HCT116 (cell line): ENCODE measurements at regions not wholly inside any gene's neighbourhood (a gene's known extent, or its start where the extent isn't known, plus 50 kb on each side); places are given as distances from the start of the nearest gene placed in this dataset.

Experiments
- ATAC-seq: fragments of 200-7000 bp; cut with Tn5 transposase; 2 replicates; pipeline ENCODE4 v1.9.1; 2020; ENCODE audit warnings: mild to moderate bottlenecking, moderate library complexity
- BruUV-seq: library from RNA; stranded (reverse); fragments of 400-500 nt; replicated peaks from 2 replicates; lab custom pipeline; 2021; lab: Mats Ljungman, UMichigan
- CTCF ChIA-PET: fragments of 300-600 bp; sonication (Branson Sonifier 250); formaldehyde crosslinking; loops from one replicate; lab custom pipeline; 2021; ENCODE audit warnings: antibody characterized with exemption; lab: Charles Lee
- POLR2A ChIA-PET: fragments of 300-600, 350-600 bp; sonication (Branson Sonifier 250); formaldehyde crosslinking; loops from one replicate; lab custom pipeline; 2021; ENCODE audit warnings: antibody characterized with exemption; lab: Charles Lee
- RAD21 ChIA-PET, 2 experiments: fragments of 300-600 bp; sonication (Branson Sonifier 250); formaldehyde crosslinking; loops; one replicate each; lab custom pipeline; 2023; ENCODE audit warnings: low total read pairs in 2 of 2; ENCODE audit not compliant: uncharacterized antibody in 2 of 2, unreplicated experiment in 2 of 2, low non-redundant PET in 1 of 2; lab: Charles Lee
- DNase-seq: peaks from one replicate; pipeline ENCODE4 v3.0.0-alpha.2; 2010; ENCODE audit warnings: low read depth, low spot score
- H2AFZ ChIP-seq: fragments of 200-600 bp; shearing (Covaris generic), sonication (generic); 2 replicates; pipeline ENCODE4 v1.6.1; 2017; ENCODE audit warnings: low read depth, mixed run types, mixed read lengths, antibody characterized with exemption, low read length; ENCODE audit not compliant: poor library complexity, severe bottlenecking
- H3K27ac ChIP-seq: 2 replicates; pipeline ENCODE4 v1.5.1; 2012; ENCODE audit warnings: low read depth, low read length
- H3K27me3 ChIP-seq: fragments of 200-600 bp; sonication (generic); 2 replicates; pipeline ENCODE4 v1.6.1; 2016; ENCODE audit warnings: mixed run types, low read length, mixed read lengths; ENCODE audit not compliant: insufficient read depth
- H3K36me3 ChIP-seq, 2 experiments: fragments of 200-500 bp in 1 of 2; fragments of 200-600 bp in 1 of 2; sonication (Bioruptor generic) in 1 of 2; sonication (generic) in 1 of 2; 2 replicates each; pipeline versions ENCODE4 v1.5.1 to v1.6.1; 2014 to 2016; ENCODE audit warnings: low read length in 2 of 2, inconsistent platforms in 1 of 2, mixed read lengths in 1 of 2, mixed run types in 1 of 2; ENCODE audit not compliant: insufficient read depth in 2 of 2, control insufficient read depth in 1 of 2
- H3K4me1 ChIP-seq, 2 experiments: fragments of 200-600 bp in 1 of 2; sonication (generic) in 1 of 2; 2 replicates each; pipeline versions ENCODE4 v1.5.1 to v1.6.1; 2012 to 2017; ENCODE audit warnings: low read length in 2 of 2, inconsistent platforms in 1 of 2, mild to moderate bottlenecking in 1 of 2, mixed read lengths in 1 of 2, mixed run types in 1 of 2, moderate library complexity in 1 of 2; ENCODE audit not compliant: insufficient read depth in 2 of 2, control insufficient read depth in 1 of 2
- H3K4me2 ChIP-seq: fragments of 200-600 bp; sonication (generic); 2 replicates; pipeline ENCODE4 v1.6.1; 2017; ENCODE audit warnings: mixed run types, low read length, mixed read lengths
- H3K4me3 ChIP-seq, 2 experiments: fragments of 200-600 bp in 1 of 2; sonication (generic) in 1 of 2; replicated peaks in 1 of 2; 2 replicates each; pipeline ENCODE4 v1.5.1; 2011 to 2016; ENCODE audit warnings: low read length in 2 of 2, control low read depth in 1 of 2, low read depth in 1 of 2, mild to moderate bottlenecking in 1 of 2, mixed read lengths in 1 of 2, mixed run types in 1 of 2
- H3K79me2 ChIP-seq: fragments of 200-600 bp; sonication (generic); 2 replicates; pipeline ENCODE4 v1.6.1; 2017; ENCODE audit warnings: mild to moderate bottlenecking, mixed run types, low read length, moderate library complexity, mixed read lengths; ENCODE audit not compliant: insufficient read depth
- H3K9ac ChIP-seq: fragments of 200-600 bp; sonication (generic); 2 replicates; pipeline ENCODE4 v1.6.1; 2016; ENCODE audit warnings: low read length, mixed read lengths
- H3K9me2 ChIP-seq: fragments of 200-600 bp; sonication (generic), shearing (Covaris generic); 2 replicates; pipeline ENCODE4 v1.6.1; 2017; ENCODE audit warnings: mixed run types, mild to moderate bottlenecking, moderate library complexity; ENCODE audit not compliant: insufficient read depth
- H3K9me3 ChIP-seq, 2 experiments: fragments of 200-500 bp in 1 of 2; fragments of 200-600 bp in 1 of 2; sonication (Bioruptor generic) in 1 of 2; sonication (generic) in 1 of 2; 2 replicates each; pipeline ENCODE4 v1.6.1; 2014 to 2017; ENCODE audit warnings: low read length in 2 of 2, mixed read lengths in 2 of 2, inconsistent platforms in 1 of 2, low read depth in 1 of 2, mild to moderate bottlenecking in 1 of 2, mixed run types in 1 of 2, moderate library complexity in 1 of 2; ENCODE audit not compliant: control insufficient read depth in 1 of 2, insufficient read depth in 1 of 2
- H4K20me1 ChIP-seq: fragments of 200-600 bp; sonication (generic), shearing (Covaris generic); 2 replicates; pipeline ENCODE4 v1.6.1; 2017; ENCODE audit warnings: mixed run types, mild to moderate bottlenecking, moderate library complexity; ENCODE audit not compliant: insufficient read depth
- ATF3 ChIP-seq: IDR thresholded peaks from 2 replicates; pipeline ENCODE4 v1.6.1; 2012
- CBX3 ChIP-seq: IDR thresholded peaks from 2 replicates; pipeline ENCODE4 v1.6.1; 2012; ENCODE audit warnings: low read depth
- CEBPB ChIP-seq: IDR thresholded peaks from 2 replicates; pipeline ENCODE4 v1.6.1; 2012; ENCODE audit warnings: low read depth
- CTCF ChIP-seq, 3 experiments: fragments of 200-600 bp in 1 of 3; sonication (generic) in 1 of 3; IDR thresholded peaks in 2 of 3; conservative IDR thresholded peaks in 1 of 3; 2 replicates each; pipeline ENCODE4 v1.5.1; 2012 to 2017; ENCODE audit warnings: low read depth in 2 of 3, low read length in 2 of 3, antibody characterized with exemption in 1 of 3, borderline replicate concordance in 1 of 3, control low read depth in 1 of 3, mild to moderate bottlenecking in 1 of 3, mixed read lengths in 1 of 3, mixed run types in 1 of 3, moderate library complexity in 1 of 3; ENCODE audit not compliant: insufficient read depth in 1 of 3
- EGR1 ChIP-seq: IDR thresholded peaks from 2 replicates; pipeline ENCODE4 v1.6.1; 2012; ENCODE audit warnings: low read depth
- POLR2A ChIP-seq: IDR thresholded peaks from 2 replicates; pipeline ENCODE4 v1.7.0; 2011; ENCODE audit warnings: borderline replicate concordance; ENCODE audit not compliant: insufficient read depth, insufficient read length; ENCODE audit errors: extremely low read depth
- POLR2AphosphoS5 ChIP-seq: IDR thresholded peaks from 2 replicates; pipeline ENCODE4 v1.6.1; 2011; ENCODE audit warnings: mild to moderate bottlenecking, low read depth, low read length, moderate library complexity
- RAD21 ChIP-seq: IDR thresholded peaks from 2 replicates; pipeline ENCODE4 v1.6.1; 2012; ENCODE audit warnings: low read depth, mild to moderate bottlenecking
- REST ChIP-seq: IDR thresholded peaks from 2 replicates; pipeline ENCODE4 v1.6.1; 2012; ENCODE audit warnings: low read depth
- SIN3A ChIP-seq: IDR thresholded peaks from 2 replicates; pipeline ENCODE4 v1.6.1; 2012; ENCODE audit warnings: low read depth
- SP1 ChIP-seq: IDR thresholded peaks from 2 replicates; pipeline ENCODE4 v1.6.1; 2012; ENCODE audit warnings: low read depth
- TCF7L2 ChIP-seq: IDR thresholded peaks from 2 replicates; pipeline ENCODE4 v1.7.0; 2011; ENCODE audit warnings: borderline replicate concordance, inconsistent platforms; ENCODE audit not compliant: insufficient read depth, insufficient read length; ENCODE audit errors: extremely low read depth
- YY1 ChIP-seq: IDR thresholded peaks from 2 replicates; pipeline ENCODE4 v1.6.1; 2011; ENCODE audit warnings: low read length, low read depth, moderate library complexity, mild to moderate bottlenecking; ENCODE audit not compliant: insufficient replicate concordance; ENCODE audit errors: extremely low read depth
- ZBTB33 ChIP-seq: IDR thresholded peaks from 2 replicates; pipeline ENCODE4 v1.6.1; 2011; ENCODE audit warnings: mild to moderate bottlenecking, low read length, moderate library complexity; ENCODE audit not compliant: insufficient replicate concordance; ENCODE audit errors: extremely low read depth
- ZFX ChIP-seq: fragments of 450-650 bp; IDR thresholded peaks from 2 replicates; pipeline ENCODE4 v1.6.1; 2017
- ZNF274 ChIP-seq: fragments of 200-500 bp; sonication (Bioruptor generic); IDR thresholded peaks from 2 replicates; pipeline ENCODE4 v1.6.1; 2014; ENCODE audit warnings: mild to moderate bottlenecking, low read depth, low read length, inconsistent platforms
- intact Hi-C: fragments of 100-400 bp; cut with micrococcal nuclease; formaldehyde crosslinking; loops from 2 replicates; pipeline ENCODE4 v1.10.0; 2022

GRCh38 chrX:5644776-5645175 lies 583.9 kb downstream of the NLGN4X start:
- CTCF ChIA-PET, result no interaction called here
- intact Hi-C loops, result no loop called here

More at GRCh38 chrX:5644776-5645175, 583.9 kb downstream of the NLGN4X start:
- DNase-seq, result no peak
- Histone ChIP-seq H3K27ac (no peak overlapping the region), H3K4me2 (no peak overlapping the region), H4K20me1 (no peaks in the 10 kb centered on the region), H3K9ac (no peak overlapping the region), H3K27me3 (no peaks in the 10 kb centered on the region), H3K4me1 (no peaks in the 10 kb centered on the region), H3K4me3 (no peak overlapping the region), H3K36me3 (no peaks in the 10 kb centered on the region), H2AFZ (no peak overlapping the region), H3K9me2 (no peaks in the 10 kb centered on the region), H3K79me2 (no peaks in the 10 kb centered on the region), H3K9me3 (no peaks in the 10 kb centered on the region)
- POLR2A ChIA-PET, result no interaction called here
- TF ChIP-seq POLR2A (no peak), ZNF274 (no peak), SIN3A (no peak), ZFX (no peak), ZBTB33 (no peak), EGR1 (no peak), ATF3 (no peak), CTCF (IDR thresholded peaks at IDR 0.05 in 2 of 3, conservative IDR thresholded peaks at IDR 0.05 in 1 of 3; ENCODE audit: borderline replicate concordance in 1 of 3, insufficient read depth in 1 of 3, low read depth in 2 of 3, low read length in 2 of 3) (no peak), RAD21 (no peak), REST (no peak), POLR2AphosphoS5 (no peak), CBX3 (no peak), YY1 (no peak), CEBPB (no peak), SP1 (no peak), TCF7L2 (no peak)
- no TSS peak for BruUV-seq
- ATAC-seq, result no peak
- RAD21 ChIA-PET, result no interaction called here
